ENCODE measurements at regions not wholly inside any gene's neighbourhood (a gene's known extent, or its start where the extent isn't known, plus 50 kb on each side); places are given as distances from the start of the nearest gene placed in this dataset.

DNA sequence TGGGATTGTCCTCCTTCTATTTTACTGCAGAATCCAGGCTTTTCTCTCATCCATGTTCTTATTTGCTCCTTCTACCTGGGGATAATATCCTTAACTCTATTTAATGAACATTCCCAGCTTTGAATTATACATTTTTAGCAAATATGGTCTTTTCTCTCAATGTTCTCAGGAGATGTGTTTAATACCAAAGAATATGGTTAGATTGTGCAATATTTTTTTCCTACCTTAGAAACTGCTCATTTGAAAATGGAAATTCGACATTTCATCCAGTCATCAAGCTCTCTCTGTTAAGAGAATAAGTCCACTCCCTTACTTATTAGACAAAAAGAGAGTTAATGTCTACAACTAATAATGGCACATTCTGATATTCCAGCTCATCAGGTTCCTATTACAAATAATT is 160.4 kb upstream of the GULP1 start:
- DNase-seq (ENCODE audit: low read depth in 2 of 2), result no peak

GRCh38 chr2:188132385-188132784 is 159.3 kb upstream of the GULP1 start:
- DNase-seq (ENCODE audit: low read depth in 2 of 2), result peak in 1 of 2 donors; percentile 93

DNA sequence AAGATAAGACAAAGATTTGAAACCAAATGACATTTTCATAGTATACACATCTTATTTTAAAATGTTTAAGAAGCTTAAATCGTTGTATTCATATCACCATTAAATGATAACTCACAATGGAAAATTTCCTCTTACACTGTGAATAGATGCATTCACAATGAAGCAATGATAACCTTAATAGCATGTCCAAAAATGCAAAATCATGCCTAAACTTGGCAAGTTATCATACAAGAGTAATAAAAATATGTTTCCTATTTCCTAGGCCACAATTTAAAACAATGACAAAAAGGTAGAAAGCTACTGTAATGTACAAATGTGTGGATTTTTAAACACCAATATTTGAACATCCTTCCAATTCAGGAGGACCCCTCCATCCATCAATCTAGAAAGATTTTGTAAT is 157.4 kb upstream of the GULP1 start:
- DNase-seq (ENCODE audit: low read depth in 2 of 2), result peak in 1 of 2 donors; percentile 86

DNA sequence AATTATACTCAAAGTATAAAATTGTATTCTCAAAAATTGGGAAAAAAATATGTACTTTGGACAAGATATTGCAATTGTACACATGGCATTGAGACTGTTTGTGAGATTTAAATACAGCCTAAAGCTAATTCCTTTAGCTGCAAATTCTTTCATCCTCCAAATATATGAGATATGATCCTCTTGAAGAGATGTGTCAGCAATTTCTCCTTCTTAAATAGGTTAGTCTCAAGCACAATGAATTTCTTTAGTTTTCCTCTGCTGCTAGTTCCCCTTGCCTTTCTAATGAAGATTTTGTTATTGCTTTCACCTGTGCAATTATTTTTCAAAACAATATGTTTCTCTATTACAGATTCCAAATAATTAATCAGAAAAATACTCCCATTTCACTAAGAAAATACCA is 153.4 kb upstream of the GULP1 start:
- DNase-seq (ENCODE audit: low read depth in 2 of 2), result no peak

- no peak for DNase-seq (ENCODE audit: low read depth in 2 of 2)
Observed at GRCh38 chr2:188142088-188142487, 149.6 kb upstream of the GULP1 start.

GRCh38 chr2:188142636-188143295 is 148.9 kb upstream of the GULP1 start:
- DNase-seq (ENCODE audit: low read depth in 2 of 2), result peak in 1 of 2 donors; percentile 57

GRCh38 chr2:188145885-188146284 is 145.8 kb upstream of the GULP1 start:
- DNase-seq (ENCODE audit: low read depth in 2 of 2), result no peak

DNA sequence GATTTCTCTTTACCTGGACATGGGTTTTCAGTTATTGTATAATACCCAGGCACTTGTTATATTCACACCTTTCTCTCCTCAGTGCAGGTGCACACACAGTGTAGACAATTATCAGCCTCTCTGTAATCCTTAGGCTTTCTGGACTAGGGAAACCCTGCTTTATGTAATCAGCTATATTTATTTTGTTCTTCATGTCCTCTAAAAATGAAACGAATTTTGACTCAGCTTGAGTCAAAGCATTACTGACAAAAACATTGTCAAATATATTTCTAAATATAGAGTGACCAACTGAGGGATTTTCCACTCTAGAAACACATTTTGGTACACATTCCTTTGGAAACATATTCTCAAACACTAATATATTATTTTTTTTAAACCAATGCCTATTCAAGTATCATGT is 144.8 kb upstream of the GULP1 start:
- no peak for DNase-seq (ENCODE audit: low read depth in 2 of 2)

DNA sequence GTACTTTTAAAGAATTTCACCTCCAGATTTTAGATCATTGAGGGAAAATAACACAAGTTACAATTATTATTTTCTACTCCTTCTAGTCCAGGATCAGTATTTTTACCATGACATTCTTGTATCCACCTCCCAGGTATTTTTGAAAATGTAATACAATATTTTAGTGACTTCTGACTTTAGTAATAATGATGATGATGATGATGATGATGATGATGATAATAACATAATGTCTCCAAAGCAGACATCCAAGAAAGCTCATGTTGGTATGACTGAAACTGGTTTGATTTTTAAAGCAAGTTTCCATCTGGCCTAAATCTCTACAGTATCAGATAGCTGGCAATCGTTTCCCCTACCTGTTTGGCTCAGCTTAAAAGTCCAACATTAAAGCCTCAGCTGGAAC is 140.0 kb upstream of the GULP1 start:
- no peak for DNase-seq (ENCODE audit: low read depth in 2 of 2)

DNA sequence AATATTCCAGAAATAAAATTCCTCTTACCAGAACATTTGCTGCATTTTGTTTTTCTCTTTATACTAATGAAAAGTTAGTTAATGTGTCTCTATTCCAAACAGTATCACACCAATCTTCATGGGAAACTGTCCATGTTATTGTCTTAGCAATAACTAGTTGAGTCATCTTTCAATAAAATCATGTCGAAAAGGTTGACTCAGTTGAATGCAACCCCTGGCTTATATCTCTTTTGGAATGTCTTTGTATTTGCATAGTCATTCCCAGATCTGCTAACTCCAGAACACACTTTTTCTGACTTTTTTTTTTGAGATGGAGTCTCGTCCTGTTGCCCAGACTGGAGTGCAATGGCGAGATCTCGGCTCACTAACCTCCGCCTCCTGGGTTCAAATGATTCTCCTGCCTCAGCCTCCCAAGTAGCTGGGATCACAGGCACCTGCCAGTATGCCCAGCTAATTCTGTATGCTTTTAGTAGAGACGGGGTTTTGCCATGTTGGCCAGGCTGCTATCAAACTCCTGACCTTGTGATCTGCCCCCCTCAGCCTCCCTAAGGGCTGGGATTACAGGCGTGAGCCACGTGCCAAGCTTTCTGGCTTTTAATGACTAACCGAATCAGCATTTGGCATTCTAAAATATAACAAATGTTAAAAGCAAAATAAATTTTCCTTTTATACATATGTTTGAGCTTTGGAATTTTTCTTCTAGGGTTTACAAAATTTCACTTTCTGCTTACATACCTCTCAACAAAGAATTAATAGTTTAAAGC is 133.2 kb upstream of the GULP1 start:
- no peak for DNase-seq (ENCODE audit: low read depth in 2 of 2)

DNA sequence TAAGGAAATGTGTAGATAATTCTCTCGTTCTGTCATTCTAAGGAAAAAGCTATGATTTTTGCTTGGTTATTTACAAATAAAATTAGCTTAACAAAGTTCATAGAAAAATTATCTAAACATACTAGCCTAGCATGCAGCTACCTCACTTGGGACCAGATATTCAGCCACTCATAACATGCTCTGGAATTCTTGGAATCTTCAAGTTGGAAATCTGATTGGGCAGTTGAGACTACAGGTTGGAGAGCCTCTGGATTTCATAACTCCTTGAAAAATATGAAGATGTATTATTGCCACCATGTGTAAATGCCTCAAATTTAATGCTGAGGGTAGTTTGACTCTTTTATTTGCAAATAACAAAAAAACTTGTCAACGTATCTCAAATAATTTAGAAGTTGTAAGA is 132.2 kb upstream of the GULP1 start:
- DNase-seq (ENCODE audit: low read depth in 2 of 2), result no peak

DNA sequence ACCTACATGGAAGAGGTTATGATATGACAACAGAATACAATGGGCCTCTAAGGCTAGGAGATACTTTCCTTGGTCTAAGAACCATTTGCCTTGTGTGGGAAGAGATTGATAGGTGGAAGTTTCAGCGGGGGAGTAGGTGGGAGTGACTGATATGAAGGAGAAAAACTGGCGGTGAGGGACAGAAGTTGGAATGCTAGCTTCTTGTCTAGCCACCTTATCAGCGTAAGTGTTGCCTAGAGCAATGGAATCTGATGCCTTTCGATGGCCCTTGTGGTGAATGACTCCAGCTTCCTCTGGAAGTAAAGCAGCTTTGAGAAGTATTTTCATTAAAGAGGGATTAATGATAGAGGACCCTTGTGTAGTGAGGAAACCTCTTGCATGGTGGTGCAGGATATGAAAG is 121.3 kb upstream of the GULP1 start:
- no peak for DNase-seq (ENCODE audit: low read depth in 2 of 2)

GRCh38 chr2:188176620-188177019 is 115.1 kb upstream of the GULP1 start:
- no peak for DNase-seq (ENCODE audit: low read depth in 2 of 2)

- DNase-seq (ENCODE audit: low read depth in 2 of 2), result no peak
Observed at GRCh38 chr2:188181067-188181838, 110.4 kb upstream of the GULP1 start.

DNA sequence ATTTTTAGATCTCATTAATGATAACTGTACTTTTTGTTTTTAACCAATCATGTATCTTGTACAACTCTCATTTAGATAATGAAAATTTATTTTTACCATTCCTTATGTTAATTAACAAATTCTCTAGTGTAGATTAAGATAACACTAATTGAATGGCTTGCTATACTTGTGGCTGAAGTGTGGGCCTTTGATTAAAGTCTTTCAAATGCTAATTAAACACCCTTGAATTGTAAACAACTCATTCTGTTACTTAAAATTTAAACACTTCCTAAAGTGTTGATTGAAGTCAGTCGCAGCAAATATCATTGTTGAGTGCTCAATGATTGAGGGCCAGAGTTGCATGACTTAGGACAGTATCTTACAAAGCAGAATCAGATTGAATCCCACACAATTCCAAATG is 109.8 kb upstream of the GULP1 start:
- DNase-seq (ENCODE audit: low read depth in 2 of 2), result no peak

- DNase-seq (ENCODE audit: low read depth in 2 of 2), result no peak
Observed at GRCh38 chr2:188187726-188188125, 103.9 kb upstream of the GULP1 start.

DNA sequence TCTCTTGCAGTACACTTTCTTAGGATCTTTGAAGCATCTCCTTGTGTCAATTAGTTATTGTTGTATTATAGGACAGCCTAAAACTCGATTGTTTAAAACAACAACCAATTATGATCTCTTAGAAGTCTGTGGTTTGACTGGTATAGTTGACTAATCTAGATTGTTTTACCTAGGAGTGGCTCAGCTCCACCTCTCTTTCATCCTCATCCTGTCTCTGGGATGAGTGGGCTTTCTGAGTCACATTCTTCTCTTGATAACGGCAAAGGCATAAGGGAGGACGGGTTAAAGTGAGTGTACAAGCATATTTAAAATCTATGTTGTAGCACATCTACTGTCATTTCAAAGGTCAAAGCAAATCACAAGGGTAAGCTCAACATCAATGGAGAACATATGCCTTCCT is 102.3 kb upstream of the GULP1 start:
- no peak for DNase-seq (ENCODE audit: low read depth in 2 of 2)

DNA sequence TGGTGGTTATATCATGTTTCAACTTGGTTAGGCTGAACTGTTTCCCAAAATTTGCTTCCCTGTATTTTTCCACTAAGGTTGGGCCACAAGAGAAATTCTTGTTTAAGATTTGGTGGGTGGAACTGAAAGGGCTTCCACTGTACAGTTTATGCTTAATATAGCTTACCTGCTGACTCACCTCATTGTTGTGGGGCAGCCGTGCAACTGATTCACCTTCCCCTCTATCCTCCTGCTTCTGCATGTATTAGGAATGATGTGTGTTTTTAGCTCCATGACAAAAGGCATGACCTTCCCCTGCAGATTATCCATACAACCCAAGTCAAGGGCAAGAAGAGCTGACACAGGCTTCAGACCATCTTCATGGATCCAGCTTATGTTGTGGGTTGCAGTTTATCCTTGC is 98.4 kb upstream of the GULP1 start:
- no peak for DNase-seq (ENCODE audit: low read depth in 2 of 2)

- no peak for DNase-seq (ENCODE audit: low read depth in 2 of 2)
Observed at GRCh38 chr2:188196343-188197008, 95.2 kb upstream of the GULP1 start.

- DNase-seq (ENCODE audit: low read depth in 2 of 2), result peak in 1 of 2 donors; percentile 13
Observed at GRCh38 chr2:188199716-188200128, 92.0 kb upstream of the GULP1 start.

- no peak for DNase-seq (ENCODE audit: low read depth in 2 of 2)
Observed at GRCh38 chr2:188201639-188202038, 90.0 kb upstream of the GULP1 start.

- no peak for DNase-seq (ENCODE audit: low read depth in 2 of 2)
Observed at GRCh38 chr2:188202777-188203176, 88.9 kb upstream of the GULP1 start.
